ENCODE measurements at regions not wholly inside any gene's neighbourhood (a gene's known extent, or its start where the extent isn't known, plus 50 kb on each side); places are given as distances from the start of the nearest gene placed in this dataset.

- TF ChIP-seq CTCF (IDR thresholded peaks at IDR 0.05; ENCODE audit: insufficient read depth, low read length, poor library complexity, severe bottlenecking), result no peak
- Histone ChIP-seq H3K36me3 (ENCODE audit: control insufficient read depth, insufficient read depth, low read length) (no peaks in the 10 kb centered on the region), H3K4me3 (replicated peaks; ENCODE audit: low read depth, low read length) (no peak overlapping the region), H3K27me3 (replicated peaks; ENCODE audit: control insufficient read depth, insufficient read depth, low read length) (no peaks in the 10 kb centered on the region; the same call in 1 of the 2 replicates)
- no peak for DNase-seq (ENCODE audit: extremely low read depth, insufficient read length)
Measured at GRCh38 chr11:121933294-121933693, 182.7 kb downstream of the BLID start.

GRCh38 chr11:121932646-121933185 lies 183.3 kb downstream of the BLID start:
- no peak for TF ChIP-seq CTCF (IDR thresholded peaks at IDR 0.05; ENCODE audit: insufficient read depth, low read length, poor library complexity, severe bottlenecking)
- H3K27me3 ChIP-seq (replicated peaks; ENCODE audit: control insufficient read depth, insufficient read depth, low read length), result no peaks in the 10 kb centered on the region; the same call in 1 of the 2 replicates
- DNase-seq (ENCODE audit: extremely low read depth, insufficient read length), result no peak
- no peaks in the 10 kb centered on the region for H3K36me3 ChIP-seq (ENCODE audit: control insufficient read depth, insufficient read depth, low read length)
- H3K4me3 ChIP-seq (replicated peaks; ENCODE audit: low read depth, low read length), result no peak overlapping the region

DNA sequence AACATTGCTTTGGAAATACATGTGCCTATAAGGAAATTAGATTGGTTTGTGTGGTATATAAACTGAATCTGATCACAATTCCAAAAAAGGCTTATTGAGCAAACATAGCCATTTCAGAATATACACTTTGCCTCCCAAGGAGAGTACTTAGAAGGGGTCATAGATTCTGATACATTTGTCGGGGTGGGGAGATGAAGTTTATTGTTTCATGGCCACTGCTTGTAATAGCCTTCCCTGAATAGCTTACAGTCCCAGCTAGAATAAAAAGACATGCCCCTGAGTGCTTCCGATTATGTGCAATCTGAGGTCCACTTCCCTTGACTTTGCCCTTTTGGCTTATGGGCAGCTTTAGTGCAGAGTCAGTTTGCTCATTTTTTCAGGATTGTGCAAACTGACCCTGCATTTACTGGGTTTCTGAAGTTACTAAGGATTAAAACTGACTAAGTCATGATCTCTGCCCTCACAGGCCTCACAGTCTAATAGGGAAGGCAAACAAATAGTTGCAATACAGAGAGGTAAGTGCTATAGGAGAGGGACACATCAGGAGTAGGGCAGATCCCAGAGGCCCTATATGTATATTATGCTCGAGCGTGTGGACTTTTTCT lies 184.2 kb downstream of the BLID start:
- TF ChIP-seq CTCF (IDR thresholded peaks at IDR 0.05; ENCODE audit: insufficient read depth, low read length, poor library complexity, severe bottlenecking), result no peak
- Histone ChIP-seq H3K27me3 (replicated peaks; ENCODE audit: control insufficient read depth, insufficient read depth, low read length) (no peaks in the 10 kb centered on the region; the same call in 1 of the 2 replicates), H3K36me3 (ENCODE audit: control insufficient read depth, insufficient read depth, low read length) (no peaks in the 10 kb centered on the region), H3K4me3 (replicated peaks; ENCODE audit: low read depth, low read length) (no peak overlapping the region)
- no peak for DNase-seq (ENCODE audit: extremely low read depth, insufficient read length)

GRCh38 chr11:121931121-121931520 lies 184.9 kb downstream of the BLID start:
- TF ChIP-seq CTCF (IDR thresholded peaks at IDR 0.05; ENCODE audit: insufficient read depth, low read length, poor library complexity, severe bottlenecking), result no peak
- H3K4me3 ChIP-seq (replicated peaks; ENCODE audit: low read depth, low read length), result no peak overlapping the region
- no peak for DNase-seq (ENCODE audit: extremely low read depth, insufficient read length)
- no peaks in the 10 kb centered on the region for H3K36me3 ChIP-seq (ENCODE audit: control insufficient read depth, insufficient read depth, low read length)
- no peaks in the 10 kb centered on the region; the same call in 1 of the 2 replicates for H3K27me3 ChIP-seq (replicated peaks; ENCODE audit: control insufficient read depth, insufficient read depth, low read length)

DNA sequence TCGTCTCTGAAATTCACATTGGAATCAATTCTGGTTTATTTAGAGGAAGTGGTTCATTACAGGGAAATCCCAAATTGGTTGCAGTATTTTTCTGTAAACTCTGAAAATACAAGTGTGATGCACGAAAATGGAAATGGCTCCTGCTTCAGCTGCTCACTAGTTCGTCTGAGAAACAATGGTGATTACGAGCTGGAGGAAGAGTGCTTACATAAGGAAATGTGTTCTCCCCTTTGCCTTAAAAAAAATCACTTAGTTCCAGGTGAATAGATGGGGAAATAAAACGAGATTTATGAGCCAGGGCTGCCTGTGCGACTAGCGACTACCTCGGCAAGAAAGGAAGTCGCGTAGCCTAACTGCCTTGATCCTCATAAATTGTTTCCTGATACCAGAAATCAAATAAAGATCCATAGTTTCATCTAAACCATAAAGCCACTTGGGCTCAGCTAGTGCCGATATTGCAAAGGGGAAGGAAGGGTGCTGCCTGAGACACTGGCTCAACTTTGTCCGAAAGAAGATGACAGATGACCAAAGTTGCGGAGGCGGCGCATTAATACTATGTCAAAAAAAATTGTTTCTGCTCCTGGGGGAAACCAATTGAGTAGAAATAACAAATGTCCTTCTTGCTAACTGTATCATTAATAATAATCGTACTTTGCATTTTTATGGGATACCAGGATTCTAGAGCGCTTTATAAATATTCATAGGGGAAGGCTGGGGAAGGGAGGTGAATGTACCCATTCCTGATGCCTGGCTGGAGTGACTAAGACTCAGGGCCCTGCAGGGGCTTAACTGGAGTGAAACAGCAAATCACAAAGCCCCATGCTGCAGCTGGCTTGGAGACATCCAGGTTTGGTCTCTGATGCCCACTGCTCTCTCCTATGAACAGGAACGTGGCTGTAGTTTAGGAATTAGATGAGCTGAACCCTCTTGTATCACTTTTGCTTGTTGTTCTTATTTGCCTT lies 185.7 kb downstream of the BLID start:
- no peak for DNase-seq (ENCODE audit: extremely low read depth, insufficient read length)
- no peaks in the 10 kb centered on the region for H3K36me3 ChIP-seq (ENCODE audit: control insufficient read depth, insufficient read depth, low read length)
- no peak for TF ChIP-seq CTCF (IDR thresholded peaks at IDR 0.05; ENCODE audit: insufficient read depth, low read length, poor library complexity, severe bottlenecking)
- peak overlapping the region; percentile 26 for H3K4me3 ChIP-seq (replicated peaks; ENCODE audit: low read depth, low read length)
- H3K27me3 ChIP-seq (replicated peaks; ENCODE audit: control insufficient read depth, insufficient read depth, low read length), result no peaks in the 10 kb centered on the region; the same call in 1 of the 2 replicates
